GM23338 (cell line): ENCODE measurements at regions not wholly inside any gene's neighbourhood (a gene's known extent, or its start where the extent isn't known, plus 50 kb on each side); places are given as distances from the start of the nearest gene placed in this dataset.
"Not testable (repeated sequence)": the region's sequence is repeated elsewhere in the genome, so short reads cannot be mapped to it uniquely, and the experiment has no call there.

Experiments used
- ATAC-seq: fragments of 200-7000 bp; cut with Tn5 transposase; 3 replicates; pipeline ENCODE4 v1.9.1; 2020
- DNase-seq: peaks from one replicate; pipeline ENCODE4 v3.0.0-alpha.2; 2015; ENCODE audit warnings: low spot score
- H2AFZ ChIP-seq: fragments of 200-600 bp; sonication (generic); 2 replicates; pipeline ENCODE4 v1.8.0; 2016; ENCODE audit warnings: antibody characterized with exemption, mild to moderate bottlenecking, moderate library complexity
- H3F3A ChIP-seq: fragments of 200-600 bp; sonication (generic); replicated peaks from 2 replicates; pipeline ENCODE4 v1.8.0; 2017; ENCODE audit warnings: antibody characterized with exemption, mixed run types, low read depth
- H3K27ac ChIP-seq: fragments of 200-600 bp; sonication (generic); 2 replicates; pipeline ENCODE4 v1.6.1; 2016; ENCODE audit warnings: low read depth
- H3K27me3 ChIP-seq: fragments of 200-600 bp; sonication (generic); 2 replicates; pipeline ENCODE4 v1.8.0; 2016; ENCODE audit warnings: mild to moderate bottlenecking, mixed run types, moderate library complexity; ENCODE audit not compliant: insufficient read depth
- H3K36me3 ChIP-seq: fragments of 200-600 bp; sonication (generic); 2 replicates; pipeline ENCODE4 v1.8.0; 2016; ENCODE audit warnings: mild to moderate bottlenecking; ENCODE audit not compliant: insufficient read depth
- H3K4me1 ChIP-seq: fragments of 200-600 bp; sonication (generic); 2 replicates; pipeline ENCODE4 v1.8.0; 2016; ENCODE audit warnings: mild to moderate bottlenecking, moderate library complexity; ENCODE audit not compliant: insufficient read depth
- H3K4me2 ChIP-seq: fragments of 200-600 bp; sonication (generic); 2 replicates; pipeline ENCODE4 v1.7.1; 2017; ENCODE audit warnings: mixed run types
- H3K4me3 ChIP-seq: fragments of 200-600 bp; sonication (generic); 2 replicates; pipeline ENCODE4 v1.6.1; 2016; ENCODE audit warnings: mixed run types
- H3K79me2 ChIP-seq: fragments of 200-600 bp; sonication (generic); replicated peaks from 2 replicates; pipeline ENCODE4 v1.8.0; 2017; ENCODE audit warnings: mild to moderate bottlenecking; ENCODE audit not compliant: insufficient read depth
- H3K9me2 ChIP-seq: fragments of 200-600 bp; sonication (generic); 2 replicates; pipeline ENCODE4 v1.8.0; 2017; ENCODE audit not compliant: insufficient read depth
- H4K20me1 ChIP-seq: fragments of 200-600 bp; sonication (generic); replicated peaks from 2 replicates; pipeline ENCODE4 v1.8.0; 2017; ENCODE audit warnings: mild to moderate bottlenecking; ENCODE audit not compliant: insufficient read depth
- H3K27ac Mint-ChIP-seq: 2 replicates; pipeline ENCODE4 v1.8.0; 2020; ENCODE audit warnings: inconsistent platforms, mild to moderate bottlenecking, moderate library complexity, mixed read lengths
- H3K27me3 Mint-ChIP-seq: 3 replicates; pipeline ENCODE4 v1.8.0; 2022; ENCODE audit warnings: low read depth, mild to moderate bottlenecking, moderate library complexity, mixed read lengths, inconsistent platforms; ENCODE audit not compliant: insufficient read depth, poor library complexity
- H3K36me3 Mint-ChIP-seq: 3 replicates; pipeline ENCODE4 v1.8.0; 2021; ENCODE audit warnings: low read depth, mild to moderate bottlenecking, inconsistent platforms, moderate library complexity, mixed read lengths
- H3K4me1 Mint-ChIP-seq: 3 replicates; pipeline ENCODE4 v1.8.0; 2020; ENCODE audit warnings: mild to moderate bottlenecking, inconsistent platforms, mixed read lengths
- H3K4me3 Mint-ChIP-seq: 3 replicates; pipeline ENCODE4 v1.8.0; 2021; ENCODE audit warnings: moderate library complexity, mild to moderate bottlenecking, inconsistent platforms, mixed read lengths
- H3K9me3 Mint-ChIP-seq: 3 replicates; pipeline ENCODE4 v1.8.0; 2020; ENCODE audit warnings: moderate library complexity, mild to moderate bottlenecking, inconsistent platforms, mixed read lengths
- STAT1 ChIP-seq: IDR thresholded peaks from one replicate; pipeline ENCODE4 v1.6.1; 2016; ENCODE audit warnings: antibody characterized with exemption; ENCODE audit not compliant: unreplicated experiment
- TF ChIP-seq, protein P1 (sequence below): fragments of 250-450 bp; sonication (Bioruptor Pico); IDR thresholded peaks from 2 replicates; pipeline ENCODE4 v1.5.0; 2020; ENCODE audit warnings: mild to moderate bottlenecking, moderate library complexity

DNA sequence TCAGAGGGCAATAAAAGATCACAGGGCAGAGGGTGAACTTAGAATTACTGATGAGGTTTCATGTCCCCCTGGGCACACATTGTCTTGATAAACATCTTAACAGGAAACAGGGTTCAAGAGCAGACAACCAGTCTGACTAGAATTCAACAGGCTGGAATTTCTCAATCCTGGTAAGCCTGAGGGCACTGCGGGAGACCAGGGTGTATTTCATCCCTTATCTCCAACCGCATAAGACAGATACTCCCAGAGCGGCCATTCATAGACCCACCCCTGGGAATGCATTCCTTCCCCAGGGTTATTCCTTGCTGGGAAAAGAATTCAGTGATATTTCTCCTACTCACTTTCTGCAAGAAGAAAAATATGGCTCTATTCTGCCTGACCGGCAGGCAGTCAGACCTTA is 549.5 kb upstream of the ADGRB3 start:
- H3K4me3 Mint-ChIP-seq, H3K79me2 ChIP-seq, H3K27me3 ChIP-seq, H3F3A ChIP-seq, H3K27me3 Mint-ChIP-seq, H3K4me3 ChIP-seq, H3K4me2 ChIP-seq, H3K36me3 ChIP-seq, H3K27ac Mint-ChIP-seq, H3K9me2 ChIP-seq, H2AFZ ChIP-seq, H3K4me1 ChIP-seq, H3K27ac ChIP-seq, H4K20me1 ChIP-seq, H3K4me1 Mint-ChIP-seq, ATAC-seq: not testable (repeated sequence)
- peaks cover 20% of the 10 kb centered on the region; the same call in 2 of the 3 replicates for H3K36me3 Mint-ChIP-seq
- peak; percentile 15 for DNase-seq
- H3K9me3 Mint-ChIP-seq, result peaks cover 18% of the 10 kb centered on the region

DNA sequence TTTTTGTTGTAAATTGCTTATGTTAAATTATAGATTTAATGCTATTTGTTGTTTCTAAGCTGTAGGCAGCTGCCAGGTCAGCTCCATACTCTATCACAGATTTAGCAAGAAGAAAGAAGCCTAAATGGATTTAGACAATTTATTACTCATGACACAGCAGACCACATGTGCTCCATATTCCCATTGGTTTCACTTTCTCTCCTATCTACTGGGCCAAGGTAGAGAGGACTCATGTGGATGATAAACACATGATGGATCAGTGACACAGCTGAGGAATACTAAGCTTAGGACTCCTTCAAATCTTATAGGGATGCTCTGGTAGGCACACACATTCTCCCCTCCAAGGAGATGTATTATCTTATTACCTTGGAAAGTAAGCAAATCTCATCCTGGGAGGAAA is 553.0 kb upstream of the ADGRB3 start:
- Histone ChIP-seq H3K79me2 (no peaks in the 10 kb centered on the region), H3K9me2 (peaks cover 4% of the 10 kb centered on the region; the same call in 1 of the 2 replicates), H3K27me3 (no peaks in the 10 kb centered on the region), H3K36me3 (peaks cover 5% of the 10 kb centered on the region; the same call in 1 of the 2 replicates), H4K20me1 (no peaks in the 10 kb centered on the region), H3K4me2 (no peak overlapping the region), H3K27ac (no peak overlapping the region), H3K4me3 (no peak overlapping the region), H3K4me1 (no peaks in the 10 kb centered on the region), H3F3A (no peaks in the 10 kb centered on the region), H2AFZ (no peak overlapping the region)
- H3K27me3 Mint-ChIP-seq, result no peaks in the 10 kb centered on the region
- peaks cover 21% of the 10 kb centered on the region for H3K9me3 Mint-ChIP-seq
- H3K4me1 Mint-ChIP-seq, result no peaks in the 10 kb centered on the region
- TF ChIP-seq, protein P1, sequence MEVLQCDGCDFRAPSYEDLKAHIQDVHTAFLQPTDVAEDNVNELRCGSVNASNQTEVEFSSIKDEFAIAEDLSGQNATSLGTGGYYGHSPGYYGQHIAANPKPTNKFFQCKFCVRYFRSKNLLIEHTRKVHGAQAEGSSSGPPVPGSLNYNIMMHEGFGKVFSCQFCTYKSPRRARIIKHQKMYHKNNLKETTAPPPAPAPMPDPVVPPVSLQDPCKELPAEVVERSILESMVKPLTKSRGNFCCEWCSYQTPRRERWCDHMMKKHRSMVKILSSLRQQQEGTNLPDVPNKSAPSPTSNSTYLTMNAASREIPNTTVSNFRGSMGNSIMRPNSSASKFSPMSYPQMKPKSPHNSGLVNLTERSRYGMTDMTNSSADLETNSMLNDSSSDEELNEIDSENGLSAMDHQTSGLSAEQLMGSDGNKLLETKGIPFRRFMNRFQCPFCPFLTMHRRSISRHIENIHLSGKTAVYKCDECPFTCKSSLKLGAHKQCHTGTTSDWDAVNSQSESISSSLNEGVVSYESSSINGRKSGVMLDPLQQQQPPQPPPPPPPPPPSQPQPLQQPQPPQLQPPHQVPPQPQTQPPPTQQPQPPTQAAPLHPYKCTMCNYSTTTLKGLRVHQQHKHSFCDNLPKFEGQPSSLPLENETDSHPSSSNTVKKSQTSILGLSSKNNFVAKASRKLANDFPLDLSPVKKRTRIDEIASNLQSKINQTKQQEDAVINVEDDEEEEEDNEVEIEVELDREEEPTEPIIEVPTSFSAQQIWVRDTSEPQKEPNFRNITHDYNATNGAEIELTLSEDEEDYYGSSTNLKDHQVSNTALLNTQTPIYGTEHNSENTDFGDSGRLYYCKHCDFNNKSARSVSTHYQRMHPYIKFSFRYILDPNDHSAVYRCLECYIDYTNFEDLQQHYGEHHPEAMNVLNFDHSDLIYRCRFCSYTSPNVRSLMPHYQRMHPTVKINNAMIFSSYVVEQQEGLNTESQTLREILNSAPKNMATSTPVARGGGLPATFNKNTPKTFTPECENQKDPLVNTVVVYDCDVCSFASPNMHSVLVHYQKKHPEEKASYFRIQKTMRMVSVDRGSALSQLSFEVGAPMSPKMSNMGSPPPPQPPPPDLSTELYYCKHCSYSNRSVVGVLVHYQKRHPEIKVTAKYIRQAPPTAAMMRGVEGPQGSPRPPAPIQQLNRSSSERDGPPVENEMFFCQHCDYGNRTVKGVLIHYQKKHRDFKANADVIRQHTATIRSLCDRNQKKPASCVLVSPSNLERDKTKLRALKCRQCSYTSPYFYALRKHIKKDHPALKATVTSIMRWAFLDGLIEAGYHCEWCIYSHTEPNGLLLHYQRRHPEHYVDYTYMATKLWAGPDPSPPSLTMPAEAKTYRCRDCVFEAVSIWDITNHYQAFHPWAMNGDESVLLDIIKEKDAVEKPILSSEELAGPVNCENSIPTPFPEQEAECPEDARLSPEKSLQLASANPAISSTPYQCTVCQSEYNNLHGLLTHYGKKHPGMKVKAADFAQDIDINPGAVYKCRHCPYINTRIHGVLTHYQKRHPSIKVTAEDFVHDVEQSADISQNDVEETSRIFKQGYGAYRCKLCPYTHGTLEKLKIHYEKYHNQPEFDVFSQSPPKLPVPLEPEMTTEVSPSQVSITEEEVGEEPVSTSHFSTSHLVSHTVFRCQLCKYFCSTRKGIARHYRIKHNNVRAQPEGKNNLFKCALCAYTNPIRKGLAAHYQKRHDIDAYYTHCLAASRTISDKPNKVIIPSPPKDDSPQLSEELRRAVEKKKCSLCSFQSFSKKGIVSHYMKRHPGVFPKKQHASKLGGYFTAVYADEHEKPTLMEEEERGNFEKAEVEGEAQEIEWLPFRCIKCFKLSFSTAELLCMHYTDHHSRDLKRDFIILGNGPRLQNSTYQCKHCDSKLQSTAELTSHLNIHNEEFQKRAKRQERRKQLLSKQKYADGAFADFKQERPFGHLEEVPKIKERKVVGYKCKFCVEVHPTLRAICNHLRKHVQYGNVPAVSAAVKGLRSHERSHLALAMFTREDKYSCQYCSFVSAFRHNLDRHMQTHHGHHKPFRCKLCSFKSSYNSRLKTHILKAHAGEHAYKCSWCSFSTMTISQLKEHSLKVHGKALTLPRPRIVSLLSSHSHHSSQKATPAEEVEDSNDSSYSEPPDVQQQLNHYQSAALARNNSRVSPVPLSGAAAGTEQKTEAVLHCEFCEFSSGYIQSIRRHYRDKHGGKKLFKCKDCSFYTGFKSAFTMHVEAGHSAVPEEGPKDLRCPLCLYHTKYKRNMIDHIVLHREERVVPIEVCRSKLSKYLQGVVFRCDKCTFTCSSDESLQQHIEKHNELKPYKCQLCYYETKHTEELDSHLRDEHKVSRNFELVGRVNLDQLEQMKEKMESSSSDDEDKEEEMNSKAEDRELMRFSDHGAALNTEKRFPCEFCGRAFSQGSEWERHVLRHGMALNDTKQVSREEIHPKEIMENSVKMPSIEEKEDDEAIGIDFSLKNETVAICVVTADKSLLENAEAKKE (CRISPR knock-in tag), result no peak
- TF ChIP-seq STAT1, result no peak
- ATAC-seq (no peak), DNase-seq (no peak)
- H3K36me3 Mint-ChIP-seq, result peaks cover 20% of the 10 kb centered on the region; the same call in 2 of the 3 replicates
- no peak overlapping the region for H3K27ac Mint-ChIP-seq
- no peak overlapping the region for H3K4me3 Mint-ChIP-seq
